Loucy (cell line): ENCODE measurements at regions not wholly inside any gene's neighbourhood (a gene's known extent, or its start where the extent isn't known, plus 50 kb on each side); places are given as distances from the start of the nearest gene placed in this dataset.

Experiments used
- EZH2phosphoT487 ChIP-seq: fragments of 200-600 bp; IDR thresholded peaks from 2 replicates; pipeline ENCODE4 v1.6.1; 2018; ENCODE audit warnings: antibody characterized with exemption, mild to moderate bottlenecking, moderate library complexity, borderline replicate concordance
- TF ChIP-seq, protein P1 (sequence below): fragments of 200-600 bp; sonication (generic); conservative IDR thresholded peaks from 2 replicates; pipeline ENCODE4 v1.5.1; 2014; ENCODE audit warnings: mild to moderate bottlenecking, antibody characterized with exemption, low read length

DNA sequence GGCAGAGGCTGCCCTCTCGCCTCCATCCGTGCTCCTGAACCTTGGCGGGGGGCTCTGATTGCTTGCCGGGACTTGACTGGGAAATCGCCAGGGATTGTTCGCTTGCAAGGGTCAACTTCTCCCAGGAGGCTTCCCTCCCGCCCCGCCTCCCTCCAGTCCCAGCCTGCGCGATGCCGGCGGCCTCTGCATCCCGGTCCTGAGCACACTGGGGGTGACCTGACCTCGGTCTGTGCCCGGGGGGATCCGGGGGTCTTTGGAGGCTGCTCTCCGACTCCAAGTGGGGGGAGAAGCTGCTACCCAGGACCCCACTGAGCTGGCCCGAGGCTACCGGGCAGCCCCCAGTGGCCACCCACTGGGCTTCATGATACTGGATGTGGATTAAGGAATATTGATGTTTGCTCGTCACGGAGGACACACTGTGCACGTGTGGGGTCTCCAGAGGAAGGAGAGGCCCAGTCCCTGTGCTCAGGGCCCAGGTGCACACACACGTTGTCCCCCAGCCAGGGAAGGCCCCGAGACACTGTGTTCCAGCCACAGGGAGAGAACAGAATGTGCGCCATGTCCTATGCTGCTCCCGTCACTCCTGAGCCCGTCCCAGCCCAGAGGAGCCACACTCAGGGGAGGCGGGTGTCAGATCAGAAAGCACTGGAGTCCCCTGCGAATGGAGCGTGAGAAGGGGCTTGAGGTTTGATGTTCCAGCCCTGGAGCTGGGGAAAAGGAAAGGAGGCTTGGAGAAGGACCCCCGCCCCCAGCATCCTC is 55.9 kb upstream of the NKX1-1 start:
- TF ChIP-seq, protein P1, sequence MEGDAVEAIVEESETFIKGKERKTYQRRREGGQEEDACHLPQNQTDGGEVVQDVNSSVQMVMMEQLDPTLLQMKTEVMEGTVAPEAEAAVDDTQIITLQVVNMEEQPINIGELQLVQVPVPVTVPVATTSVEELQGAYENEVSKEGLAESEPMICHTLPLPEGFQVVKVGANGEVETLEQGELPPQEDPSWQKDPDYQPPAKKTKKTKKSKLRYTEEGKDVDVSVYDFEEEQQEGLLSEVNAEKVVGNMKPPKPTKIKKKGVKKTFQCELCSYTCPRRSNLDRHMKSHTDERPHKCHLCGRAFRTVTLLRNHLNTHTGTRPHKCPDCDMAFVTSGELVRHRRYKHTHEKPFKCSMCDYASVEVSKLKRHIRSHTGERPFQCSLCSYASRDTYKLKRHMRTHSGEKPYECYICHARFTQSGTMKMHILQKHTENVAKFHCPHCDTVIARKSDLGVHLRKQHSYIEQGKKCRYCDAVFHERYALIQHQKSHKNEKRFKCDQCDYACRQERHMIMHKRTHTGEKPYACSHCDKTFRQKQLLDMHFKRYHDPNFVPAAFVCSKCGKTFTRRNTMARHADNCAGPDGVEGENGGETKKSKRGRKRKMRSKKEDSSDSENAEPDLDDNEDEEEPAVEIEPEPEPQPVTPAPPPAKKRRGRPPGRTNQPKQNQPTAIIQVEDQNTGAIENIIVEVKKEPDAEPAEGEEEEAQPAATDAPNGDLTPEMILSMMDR, result no peak
- TF ChIP-seq EZH2phosphoT487, result no peak
